GM19025 (cell line): ENCODE measurements at regions not wholly inside any gene's neighbourhood (a gene's known extent, or its start where the extent isn't known, plus 50 kb on each side); places are given as distances from the start of the nearest gene placed in this dataset.

Experiments
- ATAC-seq: cut with Tn5 transposase; IDR thresholded peaks from one replicate; pipeline ENCODE4 v1.9.1; 2021; ENCODE audit warnings: mild to moderate bottlenecking, low read depth, moderate library complexity; ENCODE audit not compliant: unreplicated experiment

GRCh38 chr1:103265551-103265950 is 157.2 kb upstream of the COL11A1 start:
- no peak for ATAC-seq

- ATAC-seq = no peak
Measured at GRCh38 chr1:103259982-103260381, 151.7 kb upstream of the COL11A1 start.

GRCh38 chr1:103256490-103256889 is 148.2 kb upstream of the COL11A1 start:
- ATAC-seq = no peak

- ATAC-seq = no peak
Measured at GRCh38 chr1:103254691-103255090, 146.4 kb upstream of the COL11A1 start.

GRCh38 chr1:103250441-103250861 is 142.1 kb upstream of the COL11A1 start:
- ATAC-seq = no peak

- ATAC-seq = no peak
Measured at GRCh38 chr1:103248417-103249102, 140.2 kb upstream of the COL11A1 start.

- no peak for ATAC-seq
Measured at GRCh38 chr1:103247517-103247916, 139.2 kb upstream of the COL11A1 start.

GRCh38 chr1:103243481-103243880 is 135.2 kb upstream of the COL11A1 start:
- no peak for ATAC-seq

- ATAC-seq = no peak
Measured at GRCh38 chr1:103239034-103239433, 130.7 kb upstream of the COL11A1 start.

- no peak for ATAC-seq
Measured at GRCh38 chr1:103230061-103230460, 121.7 kb upstream of the COL11A1 start.

GRCh38 chr1:103220631-103221041 is 112.3 kb upstream of the COL11A1 start:
- ATAC-seq = no peak

- no peak for ATAC-seq
Measured at GRCh38 chr1:103218821-103219220, 110.5 kb upstream of the COL11A1 start.

- no peak for ATAC-seq
Measured at GRCh38 chr1:103218369-103218768, 110.0 kb upstream of the COL11A1 start.

GRCh38 chr1:103211073-103211472 is 102.8 kb upstream of the COL11A1 start:
- ATAC-seq = no peak

GRCh38 chr1:103208844-103209243 is 100.5 kb upstream of the COL11A1 start:
- no peak for ATAC-seq

- no peak for ATAC-seq
Measured at GRCh38 chr1:103199001-103199400, 90.7 kb upstream of the COL11A1 start.

GRCh38 chr1:103198076-103198475 is 89.8 kb upstream of the COL11A1 start:
- no peak for ATAC-seq

- no peak for ATAC-seq
Measured at GRCh38 chr1:103197216-103197615, 88.9 kb upstream of the COL11A1 start.

GRCh38 chr1:103194984-103195383 is 86.7 kb upstream of the COL11A1 start:
- ATAC-seq = no peak

- no peak for ATAC-seq
Measured at GRCh38 chr1:103194060-103194459, 85.7 kb upstream of the COL11A1 start.

- no peak for ATAC-seq
Measured at GRCh38 chr1:103191327-103191726, 83.0 kb upstream of the COL11A1 start.

GRCh38 chr1:103190766-103191165 is 82.4 kb upstream of the COL11A1 start:
- ATAC-seq = no peak

- ATAC-seq = no peak
Measured at GRCh38 chr1:103187673-103188072, 79.4 kb upstream of the COL11A1 start.
